ENCODE measurements at regions not wholly inside any gene's neighbourhood (a gene's known extent, or its start where the extent isn't known, plus 50 kb on each side); places are given as distances from the start of the nearest gene placed in this dataset.
"Not testable (repeated sequence)": the region's sequence is repeated elsewhere in the genome, so short reads cannot be mapped to it uniquely, and the experiment has no call there.

GRCh38 chr2:16363581-16363980 lies 302.1 kb downstream of the CYRIA start:
- no peak for DNase-seq (ENCODE audit: low spot score)

GRCh38 chr2:16362611-16363010 lies 303.0 kb downstream of the CYRIA start:
- no peak for DNase-seq (ENCODE audit: low spot score)

DNA sequence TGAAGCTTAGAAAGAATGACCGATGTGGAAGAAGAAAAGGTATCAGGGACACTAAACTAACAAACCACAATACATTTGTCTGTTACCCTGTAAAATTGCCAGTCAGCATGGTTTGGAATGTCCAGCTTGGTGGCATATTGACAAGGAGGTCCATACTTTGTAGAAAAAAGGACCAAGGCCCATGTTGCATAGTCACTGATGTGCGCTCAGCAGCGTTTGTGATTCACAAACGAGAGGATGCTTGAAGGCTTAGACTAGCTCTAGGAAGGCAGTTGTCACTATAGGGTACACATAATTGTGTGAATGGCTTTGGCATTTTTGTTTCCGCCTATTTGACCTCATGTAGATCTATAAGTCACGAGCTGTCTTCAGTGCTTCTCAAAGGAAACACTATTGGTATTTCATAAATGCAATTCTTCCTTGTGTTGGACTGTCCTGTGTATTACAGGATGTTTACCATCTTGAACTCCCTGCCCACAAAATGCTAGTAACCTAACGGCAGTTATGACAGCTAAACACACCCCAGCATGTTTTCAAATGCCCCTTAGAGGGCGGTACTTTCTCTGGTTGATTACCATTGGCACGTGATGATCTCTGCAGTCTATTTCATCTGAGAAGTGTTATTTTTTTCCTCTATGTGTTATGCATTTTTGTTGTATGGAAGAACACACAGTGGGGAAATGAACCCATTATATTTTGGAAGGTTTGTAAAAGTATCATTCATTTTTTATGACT lies 304.2 kb downstream of the CYRIA start:
- no peak for DNase-seq (ENCODE audit: low spot score)

DNA sequence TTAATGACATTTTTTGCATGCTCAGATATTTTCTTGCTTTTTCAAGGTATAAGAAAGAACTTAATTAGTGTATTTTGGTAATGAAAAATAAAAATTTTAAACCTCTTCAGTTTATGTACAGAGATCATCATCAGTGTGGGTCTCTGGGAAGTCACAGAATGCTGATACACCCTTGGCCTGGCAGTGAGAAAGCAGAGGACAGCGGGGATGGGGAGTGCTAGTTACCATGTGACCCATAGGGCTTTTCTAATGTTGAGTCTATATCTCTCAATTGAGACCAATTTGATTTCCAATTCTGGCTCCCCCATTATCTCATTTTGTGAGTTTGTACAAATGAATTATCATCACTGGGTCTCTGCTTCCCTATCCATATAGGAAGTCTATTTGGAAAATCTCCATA lies 305.7 kb downstream of the CYRIA start:
- no peak for DNase-seq (ENCODE audit: low spot score)

- no peak for DNase-seq (ENCODE audit: low spot score)
These were observed 308.4 kb downstream of the CYRIA start for GRCh38 chr2:16357188-16357587.

DNA sequence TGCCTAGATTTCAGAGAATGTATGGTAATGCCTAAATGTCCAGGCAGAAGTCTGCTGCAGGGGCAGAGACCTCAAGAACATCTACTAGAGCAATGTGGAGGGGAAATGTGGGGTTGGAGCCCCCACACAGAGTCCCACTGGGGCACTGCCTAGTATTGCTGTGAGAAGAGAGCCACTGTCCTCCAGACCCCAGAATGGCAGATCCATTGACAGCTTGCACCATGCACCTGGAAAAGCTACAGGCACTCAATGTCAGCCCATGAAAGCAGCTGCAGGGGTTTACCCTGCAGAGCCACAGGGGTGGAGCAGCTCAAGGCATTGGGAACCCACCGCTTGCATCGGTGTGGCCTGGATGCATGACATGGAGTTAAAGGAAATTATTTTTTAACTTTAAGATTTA lies 314.1 kb downstream of the CYRIA start:
- no peak for DNase-seq (ENCODE audit: low spot score)

DNA sequence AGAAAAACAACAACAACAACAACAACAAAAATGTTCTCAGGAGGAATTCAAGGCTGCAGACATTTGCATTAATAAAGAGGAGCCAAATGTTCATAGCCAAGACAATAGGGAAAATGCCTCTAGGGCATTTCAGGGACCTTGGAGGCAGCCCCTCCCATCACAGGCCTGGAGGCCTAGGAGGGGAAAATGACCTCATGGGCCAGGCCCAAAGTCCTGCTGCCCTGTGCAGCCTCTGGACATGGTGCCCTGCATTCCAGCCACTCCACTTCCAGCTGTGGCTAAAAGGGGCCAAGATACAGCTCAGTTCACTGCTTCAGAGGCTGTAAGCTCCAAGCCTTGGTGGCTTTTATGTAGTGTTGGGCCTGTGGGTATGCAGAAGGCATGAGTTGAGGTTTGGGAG lies 314.5 kb downstream of the CYRIA start:
- no peak for DNase-seq (ENCODE audit: low spot score)

DNA sequence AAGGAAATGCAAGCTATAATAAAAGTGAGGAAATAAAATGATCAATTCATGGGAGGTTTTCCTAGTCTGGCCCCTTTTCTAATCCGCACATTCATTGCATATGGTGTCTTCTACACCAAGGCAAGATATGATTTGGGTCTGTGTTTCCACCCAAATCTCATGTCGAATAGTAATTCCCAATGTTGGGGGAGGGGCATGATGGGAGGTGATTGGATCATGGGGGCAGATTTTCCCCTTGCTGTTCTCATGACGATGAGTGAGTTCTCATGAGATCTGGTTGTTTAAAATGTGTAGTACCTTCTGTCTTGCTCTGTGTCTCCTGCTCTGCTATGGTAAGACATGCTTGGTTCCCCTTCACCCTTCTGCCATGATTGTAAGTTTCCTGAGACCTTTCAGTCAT lies 315.4 kb downstream of the CYRIA start:
- DNase-seq (ENCODE audit: low spot score) = no peak

DNA sequence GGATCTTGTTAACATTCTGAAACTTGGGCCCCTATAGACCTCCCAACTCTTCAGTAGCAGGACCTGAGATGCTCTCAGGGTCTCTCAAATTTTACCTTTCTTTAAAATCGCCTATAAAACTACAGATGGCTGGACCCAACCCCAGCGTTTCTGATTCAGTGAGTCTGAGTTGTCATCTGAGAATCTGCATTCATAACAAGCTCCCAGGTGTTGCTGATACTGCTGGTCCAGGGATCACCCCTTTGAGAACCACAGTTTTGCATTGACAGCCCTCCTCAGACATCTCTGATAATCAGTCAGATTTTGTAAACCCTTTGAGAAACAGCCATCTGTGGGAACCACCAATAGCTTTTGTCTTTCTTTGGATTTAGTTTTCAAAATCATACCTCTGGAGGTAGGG lies 315.8 kb downstream of the CYRIA start:
- no peak for DNase-seq (ENCODE audit: low spot score)

DNA sequence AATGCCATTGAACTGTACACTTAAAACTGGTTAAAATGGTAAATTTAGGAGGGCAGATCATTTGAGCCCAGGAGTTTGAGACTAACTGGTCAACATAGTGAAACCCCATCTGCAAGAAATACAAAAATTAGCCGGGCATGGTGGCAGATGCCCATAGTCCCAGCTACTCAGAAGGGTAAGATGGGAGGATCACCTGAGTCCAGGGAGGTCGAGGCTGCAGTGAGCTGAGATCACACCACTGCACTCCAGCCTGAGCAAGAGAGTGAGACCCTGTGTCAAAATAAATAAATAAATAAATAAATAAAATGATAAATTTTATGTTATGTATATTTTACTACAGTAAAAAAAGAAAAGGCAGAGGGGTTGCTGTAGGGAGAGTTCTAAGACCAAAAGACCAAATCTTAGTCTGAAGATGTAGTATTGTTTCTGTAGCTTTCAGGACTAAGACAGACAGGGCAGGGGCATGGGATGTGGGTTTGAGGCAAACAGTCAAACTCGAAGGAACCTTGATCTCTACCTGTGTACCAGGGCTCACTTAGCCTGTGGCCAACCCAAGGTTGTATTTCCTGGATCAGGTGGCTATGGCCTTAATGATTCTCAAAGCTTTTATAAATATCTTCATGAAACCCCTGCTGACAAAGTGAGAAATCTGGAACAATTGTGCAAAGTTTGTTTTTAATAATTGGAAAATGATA lies 316.7 kb downstream of the CYRIA start:
- DNase-seq (ENCODE audit: low spot score) = no peak

GRCh38 chr2:16346671-16347070 lies 319.0 kb downstream of the CYRIA start:
- no peak for DNase-seq (ENCODE audit: low spot score)

DNA sequence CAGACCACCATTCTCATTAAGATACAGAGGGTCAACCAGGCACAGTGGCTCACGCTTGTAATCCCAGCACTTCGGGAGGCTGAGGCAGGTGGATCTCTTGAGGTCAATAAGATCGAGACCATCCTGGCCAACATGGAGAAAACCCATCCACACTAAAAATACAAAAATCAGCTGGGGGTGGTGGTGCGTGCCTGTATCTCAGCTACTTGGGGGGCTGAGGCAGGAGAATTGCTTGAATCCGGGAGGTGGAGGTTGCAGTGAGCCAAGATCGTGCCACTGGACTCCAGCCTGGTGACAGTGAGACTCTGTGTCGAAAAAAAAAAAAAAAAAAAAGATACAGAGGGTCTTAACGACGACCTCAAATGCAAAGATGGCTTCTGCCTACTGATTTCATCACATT lies 320.4 kb downstream of the CYRIA start:
- DNase-seq (ENCODE audit: low spot score) = not testable (repeated sequence)

GRCh38 chr2:16339206-16339605 lies 326.4 kb downstream of the CYRIA start:
- no peak for DNase-seq (ENCODE audit: low spot score)

- DNase-seq (ENCODE audit: low spot score) = no peak
These were observed 327.6 kb downstream of the CYRIA start for GRCh38 chr2:16338026-16338425.

GRCh38 chr2:16336916-16337315 lies 328.7 kb downstream of the CYRIA start:
- no peak for DNase-seq (ENCODE audit: low spot score)

DNA sequence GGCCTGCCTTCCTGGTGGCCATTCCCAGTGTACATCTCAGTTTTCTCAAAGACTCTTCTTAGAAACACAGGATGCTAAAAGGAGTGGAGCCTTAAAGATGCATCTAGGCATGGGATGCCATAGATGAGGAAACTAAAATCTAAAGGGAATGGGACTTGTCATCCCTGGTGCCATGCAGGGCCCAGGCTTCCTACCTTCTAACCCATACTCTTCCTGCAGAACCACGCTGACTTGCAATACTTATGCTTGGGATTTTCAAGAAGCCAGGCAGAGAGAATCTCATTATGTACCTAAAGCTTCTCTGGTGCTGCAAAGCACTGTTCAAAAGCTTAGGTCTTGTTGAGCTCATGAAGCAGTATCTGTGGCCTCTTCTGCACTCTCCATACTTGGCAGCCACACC lies 329.1 kb downstream of the CYRIA start:
- no peak for DNase-seq (ENCODE audit: low spot score)

- no peak for DNase-seq (ENCODE audit: low spot score)
These were observed 329.7 kb downstream of the CYRIA start for GRCh38 chr2:16335947-16336346.

GRCh38 chr2:16335604-16335930 lies 330.1 kb downstream of the CYRIA start:
- DNase-seq (ENCODE audit: low spot score) = no peak

GRCh38 chr2:16334886-16335603 lies 330.6 kb downstream of the CYRIA start:
- no peak for DNase-seq (ENCODE audit: low spot score)

- no peak for DNase-seq (ENCODE audit: low spot score)
These were observed 331.3 kb downstream of the CYRIA start for GRCh38 chr2:16334366-16334765.

DNA sequence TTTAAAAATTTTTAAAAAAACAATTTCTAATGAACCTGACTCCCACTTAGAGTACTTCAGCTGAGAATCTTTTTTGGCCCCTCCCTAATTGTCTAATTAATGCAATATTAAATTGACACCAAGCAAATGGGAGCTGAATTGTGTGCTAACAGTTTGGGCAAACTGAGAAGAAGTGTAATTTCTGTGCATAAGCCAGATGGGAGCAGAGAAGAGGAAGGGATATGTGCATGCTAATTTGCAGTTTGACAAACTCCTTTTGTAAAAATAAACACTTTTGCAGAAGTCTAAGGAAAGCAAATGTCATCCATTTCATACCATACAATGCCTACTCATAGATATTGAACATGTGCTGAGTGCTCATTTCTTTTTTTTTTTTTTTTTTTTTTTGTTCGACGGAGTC lies 332.0 kb downstream of the CYRIA start:
- no peak for DNase-seq (ENCODE audit: low spot score)

DNA sequence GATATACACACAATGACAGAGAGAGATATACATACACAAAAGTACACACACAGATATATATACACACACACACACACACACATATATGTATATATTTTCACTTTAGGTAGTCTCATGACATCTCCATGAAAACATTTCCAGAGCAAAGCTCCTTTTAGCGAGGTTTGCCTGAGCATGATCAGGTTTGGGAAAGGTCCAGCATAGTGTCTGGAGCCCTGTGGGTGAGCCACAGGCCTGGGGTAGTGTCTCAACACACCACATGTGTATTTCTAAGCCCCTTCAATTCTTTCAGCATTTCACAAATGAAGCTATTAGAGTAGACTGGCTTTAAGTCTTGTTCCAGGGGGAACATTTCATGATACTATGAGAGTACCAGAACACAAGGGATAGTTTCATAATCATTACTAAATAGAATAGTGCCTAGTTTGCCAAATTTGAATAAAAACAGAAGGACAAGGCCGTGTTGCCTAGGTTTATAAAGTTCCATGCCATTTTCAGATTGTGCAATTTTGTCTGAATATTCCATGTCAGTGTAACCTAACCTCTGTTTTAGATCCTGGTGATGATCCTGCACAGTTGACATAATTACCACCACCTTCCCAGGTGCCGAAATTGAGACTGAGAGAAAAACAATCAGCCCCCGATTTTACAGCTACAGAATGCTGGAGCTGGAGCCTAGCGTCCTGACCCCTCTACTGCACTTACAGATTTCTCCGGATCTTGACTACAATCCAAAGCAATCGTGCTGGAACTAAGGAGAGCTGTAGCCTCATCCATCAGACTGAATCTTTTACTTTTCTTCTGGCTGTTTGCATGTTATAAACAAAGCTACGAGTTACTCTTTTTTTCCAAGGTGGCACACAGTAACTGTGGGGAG lies 332.7 kb downstream of the CYRIA start:
- DNase-seq (ENCODE audit: low spot score) = no peak
